NB4 (cell line): ENCODE measurements at regions not wholly inside any gene's neighbourhood (a gene's known extent, or its start where the extent isn't known, plus 50 kb on each side); places are given as distances from the start of the nearest gene placed in this dataset.

ENCODE experiments used
- MAX ChIP-seq: IDR thresholded peaks from 2 replicates; pipeline ENCODE4 v1.6.1; 2011; ENCODE audit warnings: low read depth, low read length
- MYC ChIP-seq: IDR thresholded peaks from 2 replicates; pipeline ENCODE4 v1.6.1; 2011; ENCODE audit warnings: low read depth, low read length
- POLR2A ChIP-seq: IDR thresholded peaks from 2 replicates; pipeline ENCODE4 v1.6.1; 2011; ENCODE audit warnings: mild to moderate bottlenecking; ENCODE audit not compliant: insufficient read length; ENCODE audit errors: extremely low read depth
- TF ChIP-seq, protein P1 (sequence below): IDR thresholded peaks from one replicate; pipeline ENCODE4 v1.5.1; 2012; ENCODE audit warnings: low read depth, low read length

DNA sequence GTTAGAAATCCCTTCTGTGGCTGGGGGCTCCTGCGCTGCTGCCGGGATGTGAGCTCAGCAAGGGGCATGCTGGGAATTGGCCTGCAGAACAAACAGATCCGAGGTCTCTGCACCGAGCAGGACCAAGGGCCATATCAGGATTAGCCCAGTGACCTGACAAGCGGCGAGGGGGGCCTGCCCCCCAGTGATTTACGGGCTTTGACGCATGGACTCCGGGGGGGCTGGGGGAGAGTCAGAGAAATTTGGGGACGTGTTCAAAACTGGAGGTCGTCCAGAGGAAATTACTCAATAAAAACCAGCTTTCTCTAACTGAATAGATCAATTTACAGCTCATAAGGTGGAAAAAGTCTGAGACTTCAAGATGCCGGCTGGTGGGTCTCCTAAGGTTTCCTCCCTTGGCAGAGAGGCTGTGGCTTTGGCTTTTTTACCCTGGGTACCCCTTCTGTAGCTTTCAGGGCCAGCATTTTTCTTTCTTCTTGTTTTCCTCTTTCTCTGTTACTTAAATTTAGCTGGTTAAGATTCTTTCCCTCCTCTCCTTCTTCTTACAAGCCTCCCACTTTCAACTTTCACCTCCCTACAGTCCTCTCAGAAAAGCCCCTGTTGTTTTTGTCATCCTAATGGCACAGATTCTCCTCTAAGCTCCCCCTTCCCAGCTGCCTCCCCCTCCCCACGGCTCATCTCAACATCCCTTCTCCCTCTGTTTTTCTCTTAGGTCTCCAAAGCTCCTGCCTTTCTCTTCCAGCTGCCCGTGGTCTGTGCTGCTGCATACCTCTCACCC, 551.0 kb downstream of the CCDC171 start:
- TF ChIP-seq, protein P1, sequence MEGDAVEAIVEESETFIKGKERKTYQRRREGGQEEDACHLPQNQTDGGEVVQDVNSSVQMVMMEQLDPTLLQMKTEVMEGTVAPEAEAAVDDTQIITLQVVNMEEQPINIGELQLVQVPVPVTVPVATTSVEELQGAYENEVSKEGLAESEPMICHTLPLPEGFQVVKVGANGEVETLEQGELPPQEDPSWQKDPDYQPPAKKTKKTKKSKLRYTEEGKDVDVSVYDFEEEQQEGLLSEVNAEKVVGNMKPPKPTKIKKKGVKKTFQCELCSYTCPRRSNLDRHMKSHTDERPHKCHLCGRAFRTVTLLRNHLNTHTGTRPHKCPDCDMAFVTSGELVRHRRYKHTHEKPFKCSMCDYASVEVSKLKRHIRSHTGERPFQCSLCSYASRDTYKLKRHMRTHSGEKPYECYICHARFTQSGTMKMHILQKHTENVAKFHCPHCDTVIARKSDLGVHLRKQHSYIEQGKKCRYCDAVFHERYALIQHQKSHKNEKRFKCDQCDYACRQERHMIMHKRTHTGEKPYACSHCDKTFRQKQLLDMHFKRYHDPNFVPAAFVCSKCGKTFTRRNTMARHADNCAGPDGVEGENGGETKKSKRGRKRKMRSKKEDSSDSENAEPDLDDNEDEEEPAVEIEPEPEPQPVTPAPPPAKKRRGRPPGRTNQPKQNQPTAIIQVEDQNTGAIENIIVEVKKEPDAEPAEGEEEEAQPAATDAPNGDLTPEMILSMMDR, result no peak
- TF ChIP-seq POLR2A, result no peak
- no peak for TF ChIP-seq MAX
- TF ChIP-seq MYC, result no peak
